GM12878 (cell line): ENCODE measurements at regions not wholly inside any gene's neighbourhood (a gene's known extent, or its start where the extent isn't known, plus 50 kb on each side); places are given as distances from the start of the nearest gene placed in this dataset.
"Not testable (repeated sequence)": the region's sequence is repeated elsewhere in the genome, so short reads cannot be mapped to it uniquely, and the experiment has no call there.

Source experiments
- ATAC-seq: fragments of 200-7000 bp; cut with Tn5 transposase; 3 replicates; pipeline ENCODE4 v1.9.1; 2020; ENCODE audit warnings: mild to moderate bottlenecking, moderate library complexity
- BruUV-seq: library from RNA; stranded (reverse); fragments of 400-500 nt; replicated peaks from 2 replicates; lab custom pipeline; 2021; lab: Mats Ljungman, UMichigan
- CTCF ChIA-PET: fragments of 300-600 bp; sonication (Branson Sonifier 250); formaldehyde crosslinking; extraction: SDS; loops from one replicate; lab custom pipeline; 2021; ENCODE audit warnings: inconsistent platforms; lab: Yijun Ruan, JAX
- POLR2A ChIA-PET: fragments of 350-600 bp; formaldehyde crosslinking; extraction: SDS; loops from one replicate; lab custom pipeline; 2021; ENCODE audit warnings: inconsistent platforms; lab: Charles Lee
- RAD21 ChIA-PET: fragments of 300-600 bp; sonication (Branson Sonifier 250); formaldehyde crosslinking; loops from one replicate; lab custom pipeline; 2023; ENCODE audit warnings: antibody characterized with exemption; ENCODE audit not compliant: unreplicated experiment; lab: Charles Lee
- SMC1A ChIA-PET: fragments of 300-600 bp; sonication (Branson Sonifier 250); formaldehyde crosslinking; loops from one replicate; lab custom pipeline; 2023; ENCODE audit not compliant: unreplicated experiment, uncharacterized antibody; lab: Charles Lee
- DNase-seq: peaks from one replicate; pipeline ENCODE4 v3.0.0-alpha.2; 2011; ENCODE audit warnings: low read depth, low spot score
- FAIRE-seq: peaks from 3 replicates; lab custom pipeline; 2011; peaks lifted over from hg19 to GRCh38; lab: Jason Lieb, UNC
- H2AFZ ChIP-seq: 2 replicates; pipeline ENCODE4 v1.6.0; 2011; ENCODE audit warnings: low read depth, low read length, control low read depth; ENCODE audit not compliant: control insufficient read depth
- H3K27ac ChIP-seq: 2 replicates; pipeline ENCODE4 v1.5.1; 2011; ENCODE audit warnings: control low read depth; ENCODE audit not compliant: control insufficient read depth, insufficient read depth
- H3K27me3 ChIP-seq, 2 experiments: replicated peaks in 1 of 2; 2 replicates each; pipeline versions ENCODE4 v1.6.0 to v1.6.1; 2011; ENCODE audit warnings: low read length in 1 of 2; ENCODE audit not compliant: control insufficient read depth in 2 of 2, insufficient read depth in 2 of 2
- H3K36me3 ChIP-seq, 2 experiments: 2 replicates each; pipeline ENCODE4 v1.5.1; 2011; ENCODE audit warnings: low read length in 1 of 2; ENCODE audit not compliant: control insufficient read depth in 2 of 2, insufficient read depth in 2 of 2
- H3K4me1 ChIP-seq: 2 replicates; pipeline ENCODE4 v1.6.1; 2011; ENCODE audit warnings: mild to moderate bottlenecking, low read length, moderate library complexity, mixed read lengths; ENCODE audit not compliant: control insufficient read depth, insufficient read depth
- H3K4me2 ChIP-seq: 2 replicates; pipeline ENCODE4 v1.6.0; 2011; ENCODE audit warnings: control low read depth; ENCODE audit not compliant: control insufficient read depth, insufficient read depth
- H3K4me3 ChIP-seq: fragments of 200-600 bp; sonication (generic); 2 replicates; pipeline ENCODE4 v1.5.1; 2016
- H3K79me2 ChIP-seq: 2 replicates; pipeline ENCODE4 v1.6.0; 2011; ENCODE audit warnings: low read length; ENCODE audit not compliant: control insufficient read depth, insufficient read depth
- H3K9ac ChIP-seq: 2 replicates; pipeline ENCODE4 v1.8.0; 2011; ENCODE audit warnings: low read length, control low read depth, mixed read lengths; ENCODE audit not compliant: control insufficient read depth, insufficient read depth
- H3K9me3 ChIP-seq: replicated peaks from 3 replicates; pipeline ENCODE4 v1.5.1; 2011; ENCODE audit warnings: mild to moderate bottlenecking, low read length; ENCODE audit not compliant: control insufficient read depth, insufficient read depth
- H4K20me1 ChIP-seq: 2 replicates; pipeline ENCODE4 v1.6.0; 2011; ENCODE audit not compliant: control insufficient read depth, insufficient read depth
- ZBTB40 ChIP-seq: fragments of 450-650 bp; IDR thresholded peaks from 2 replicates; pipeline ENCODE4 v1.6.1; 2016; ENCODE audit warnings: mild to moderate bottlenecking, moderate library complexity, borderline replicate concordance
- WGBS: methylation state at CpG from one replicate; pipeline ENCODE4 v1.1.6; 2016; ENCODE audit warnings: low lambda C conversion rate; ENCODE audit not compliant: insufficient replicate concordance, insufficient coverage; ENCODE audit errors: missing lambda C conversion rate; 5-methylcytosine and 5-hydroxymethylcytosine counted together
- in situ Hi-C: fragments of 300-500 bp; cut with MboI; formaldehyde crosslinking; loops from 9 replicates; pipeline ENCODE4 v1.14.3; 2018; ENCODE audit warnings: mixed read lengths
- intact Hi-C: fragments of 100-400 bp; cut with micrococcal nuclease; formaldehyde crosslinking; loops from one replicate; pipeline ENCODE4 v1.14.2; 2022; ENCODE audit not compliant: unreplicated experiment
- TF ChIP-seq, protein P1 (sequence below): IDR thresholded peaks from 2 replicates; pipeline ENCODE4 v1.6.1; 2012; ENCODE audit warnings: improper control_type of control experiment, low read depth, low read length; ENCODE audit not compliant: insufficient replicate concordance
- TF ChIP-seq, protein P2 (sequence below): fragments of 450-650 bp; IDR thresholded peaks from 2 replicates; pipeline ENCODE4 v1.6.1; 2017; ENCODE audit warnings: mild to moderate bottlenecking, low read depth, inconsistent platforms; ENCODE audit not compliant: poor library complexity, severe bottlenecking

DNA sequence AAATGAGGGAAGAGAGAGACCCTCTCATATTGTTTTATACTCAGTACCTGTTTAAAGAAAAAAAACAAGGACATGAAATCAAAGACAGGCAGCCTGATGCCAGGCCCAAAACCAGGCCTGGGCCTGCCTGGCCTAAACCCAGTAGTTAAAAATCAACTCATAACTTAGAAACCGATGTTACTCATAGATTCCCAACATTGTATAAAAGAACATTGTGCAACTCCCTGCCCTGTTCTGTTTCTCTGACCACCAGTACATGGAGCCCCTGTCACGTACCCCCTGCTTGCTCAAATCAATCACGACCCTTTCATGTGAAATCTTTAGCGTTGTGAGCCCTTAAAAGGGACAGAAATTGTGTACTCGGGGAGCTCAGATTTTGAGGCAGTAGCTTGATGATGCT is 291.4 kb upstream of the SGCG start:
- H3K4me2 ChIP-seq, H3K27ac ChIP-seq, H3K79me2 ChIP-seq, H3K36me3 ChIP-seq, H3K4me3 ChIP-seq, H3K9me3 ChIP-seq, H3K27me3 ChIP-seq, POLR2A ChIA-PET, H3K4me1 ChIP-seq, intact Hi-C loops, DNase-seq, FAIRE-seq, H4K20me1 ChIP-seq, BruUV-seq, H3K9ac ChIP-seq, in situ Hi-C loops, H2AFZ ChIP-seq: not testable (repeated sequence)
- SMC1A ChIA-PET = interaction anchor here (0.7 kb wide), 1 partner anchor 12 kb away, joined by 6 read pairs; no protein-coding TSS in a partner anchor
- WGBS = 94% methylated on average over 5 of the region's 5 CpGs
- RAD21 ChIA-PET = interaction anchor here (0.6 kb wide), 1 partner anchor 9 kb away, joined by 3 read pairs; no protein-coding TSS in a partner anchor
- CTCF ChIA-PET = interaction anchor here (0.7 kb wide), 1 partner anchor 10 kb away, joined by 3 read pairs; no protein-coding TSS in a partner anchor
- ATAC-seq = 0 out of 3 replicates have a peak, but pooled peaks have one; percentile 7

GRCh38 chr13:22893204-22893603 is 287.6 kb upstream of the SGCG start:
- WGBS = 80% methylated on average over 4 of the region's 4 CpGs
- CTCF ChIA-PET = no interaction called here
- Histone ChIP-seq H3K36me3 (no peaks in the 10 kb centered on the region), H3K27me3 (no peaks in the 10 kb centered on the region), H3K9me3 (no peaks in the 10 kb centered on the region; the same call in 2 of the 3 replicates), H3K4me2 (no peak overlapping the region), H3K4me3 (no peak overlapping the region), H3K4me1 (0 out of 2 replicates have a peak, but pooled peaks cover 2% of the 10 kb centered on the region), H2AFZ (peak overlapping the region; percentile 19; the same call in 1 of the 2 replicates), H4K20me1 (no peaks in the 10 kb centered on the region), H3K27ac (no peak overlapping the region), H3K79me2 (no peaks in the 10 kb centered on the region), H3K9ac (no peak overlapping the region)
- in situ Hi-C loops (no loop called here), intact Hi-C loops (no loop called here)
- SMC1A ChIA-PET = interaction anchor here (4.6 kb wide), 1 partner anchor 11 kb away, joined by 32 read pairs; no protein-coding TSS in a partner anchor
- ATAC-seq (peak; percentile 41), FAIRE-seq (no peak), DNase-seq (no peak)
- POLR2A ChIA-PET = interaction anchor here (0.6 kb wide), 1 partner anchor 10 kb away, joined by 4 read pairs; no protein-coding TSS in a partner anchor
- RAD21 ChIA-PET = interaction anchor here (0.7 kb wide), 1 partner anchor 127 kb away, joined by 4 read pairs; no protein-coding TSS in a partner anchor
- no TSS peak for BruUV-seq
- TF ChIP-seq, protein P1, sequence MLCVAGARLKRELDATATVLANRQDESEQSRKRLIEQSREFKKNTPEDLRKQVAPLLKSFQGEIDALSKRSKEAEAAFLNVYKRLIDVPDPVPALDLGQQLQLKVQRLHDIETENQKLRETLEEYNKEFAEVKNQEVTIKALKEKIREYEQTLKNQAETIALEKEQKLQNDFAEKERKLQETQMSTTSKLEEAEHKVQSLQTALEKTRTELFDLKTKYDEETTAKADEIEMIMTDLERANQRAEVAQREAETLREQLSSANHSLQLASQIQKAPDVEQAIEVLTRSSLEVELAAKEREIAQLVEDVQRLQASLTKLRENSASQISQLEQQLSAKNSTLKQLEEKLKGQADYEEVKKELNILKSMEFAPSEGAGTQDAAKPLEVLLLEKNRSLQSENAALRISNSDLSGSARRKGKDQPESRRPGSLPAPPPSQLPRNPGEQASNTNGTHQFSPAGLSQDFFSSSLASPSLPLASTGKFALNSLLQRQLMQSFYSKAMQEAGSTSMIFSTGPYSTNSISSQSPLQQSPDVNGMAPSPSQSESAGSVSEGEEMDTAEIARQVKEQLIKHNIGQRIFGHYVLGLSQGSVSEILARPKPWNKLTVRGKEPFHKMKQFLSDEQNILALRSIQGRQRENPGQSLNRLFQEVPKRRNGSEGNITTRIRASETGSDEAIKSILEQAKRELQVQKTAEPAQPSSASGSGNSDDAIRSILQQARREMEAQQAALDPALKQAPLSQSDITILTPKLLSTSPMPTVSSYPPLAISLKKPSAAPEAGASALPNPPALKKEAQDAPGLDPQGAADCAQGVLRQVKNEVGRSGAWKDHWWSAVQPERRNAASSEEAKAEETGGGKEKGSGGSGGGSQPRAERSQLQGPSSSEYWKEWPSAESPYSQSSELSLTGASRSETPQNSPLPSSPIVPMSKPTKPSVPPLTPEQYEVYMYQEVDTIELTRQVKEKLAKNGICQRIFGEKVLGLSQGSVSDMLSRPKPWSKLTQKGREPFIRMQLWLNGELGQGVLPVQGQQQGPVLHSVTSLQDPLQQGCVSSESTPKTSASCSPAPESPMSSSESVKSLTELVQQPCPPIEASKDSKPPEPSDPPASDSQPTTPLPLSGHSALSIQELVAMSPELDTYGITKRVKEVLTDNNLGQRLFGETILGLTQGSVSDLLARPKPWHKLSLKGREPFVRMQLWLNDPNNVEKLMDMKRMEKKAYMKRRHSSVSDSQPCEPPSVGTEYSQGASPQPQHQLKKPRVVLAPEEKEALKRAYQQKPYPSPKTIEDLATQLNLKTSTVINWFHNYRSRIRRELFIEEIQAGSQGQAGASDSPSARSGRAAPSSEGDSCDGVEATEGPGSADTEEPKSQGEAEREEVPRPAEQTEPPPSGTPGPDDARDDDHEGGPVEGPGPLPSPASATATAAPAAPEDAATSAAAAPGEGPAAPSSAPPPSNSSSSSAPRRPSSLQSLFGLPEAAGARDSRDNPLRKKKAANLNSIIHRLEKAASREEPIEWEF = no peak
- no peak for TF ChIP-seq ZBTB40
- TF ChIP-seq, protein P2, sequence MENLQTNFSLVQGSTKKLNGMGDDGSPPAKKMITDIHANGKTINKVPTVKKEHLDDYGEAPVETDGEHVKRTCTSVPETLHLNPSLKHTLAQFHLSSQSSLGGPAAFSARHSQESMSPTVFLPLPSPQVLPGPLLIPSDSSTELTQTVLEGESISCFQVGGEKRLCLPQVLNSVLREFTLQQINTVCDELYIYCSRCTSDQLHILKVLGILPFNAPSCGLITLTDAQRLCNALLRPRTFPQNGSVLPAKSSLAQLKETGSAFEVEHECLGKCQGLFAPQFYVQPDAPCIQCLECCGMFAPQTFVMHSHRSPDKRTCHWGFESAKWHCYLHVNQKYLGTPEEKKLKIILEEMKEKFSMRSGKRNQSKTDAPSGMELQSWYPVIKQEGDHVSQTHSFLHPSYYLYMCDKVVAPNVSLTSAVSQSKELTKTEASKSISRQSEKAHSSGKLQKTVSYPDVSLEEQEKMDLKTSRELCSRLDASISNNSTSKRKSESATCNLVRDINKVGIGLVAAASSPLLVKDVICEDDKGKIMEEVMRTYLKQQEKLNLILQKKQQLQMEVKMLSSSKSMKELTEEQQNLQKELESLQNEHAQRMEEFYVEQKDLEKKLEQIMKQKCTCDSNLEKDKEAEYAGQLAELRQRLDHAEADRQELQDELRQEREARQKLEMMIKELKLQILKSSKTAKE = no peak
